HCT116 (cell line): ENCODE measurements at regions not wholly inside any gene's neighbourhood (a gene's known extent, or its start where the extent isn't known, plus 50 kb on each side); places are given as distances from the start of the nearest gene placed in this dataset.

Experiments
- ATF3 ChIP-seq: IDR thresholded peaks from 2 replicates; pipeline ENCODE4 v1.6.1; 2012
- CTCF ChIP-seq, 3 experiments: fragments of 200-600 bp in 1 of 3; sonication (generic) in 1 of 3; IDR thresholded peaks in 2 of 3; conservative IDR thresholded peaks in 1 of 3; 2 replicates each; pipeline ENCODE4 v1.5.1; 2012 to 2017; ENCODE audit warnings: low read depth in 2 of 3, low read length in 2 of 3, antibody characterized with exemption in 1 of 3, borderline replicate concordance in 1 of 3, control low read depth in 1 of 3, mild to moderate bottlenecking in 1 of 3, mixed read lengths in 1 of 3, mixed run types in 1 of 3, moderate library complexity in 1 of 3; ENCODE audit not compliant: insufficient read depth in 1 of 3
- EGR1 ChIP-seq: IDR thresholded peaks from 2 replicates; pipeline ENCODE4 v1.6.1; 2012; ENCODE audit warnings: low read depth
- EZH2 ChIP-seq: fragments of 200-600 bp; sonication (generic); IDR thresholded peaks from 2 replicates; pipeline ENCODE4 v1.6.1; 2017; ENCODE audit warnings: antibody characterized with exemption, mixed run types
- MAX ChIP-seq: IDR thresholded peaks from 2 replicates; pipeline ENCODE4 v1.6.1; 2012
- POLR2A ChIP-seq: IDR thresholded peaks from 2 replicates; pipeline ENCODE4 v1.7.0; 2011; ENCODE audit warnings: borderline replicate concordance; ENCODE audit not compliant: insufficient read depth, insufficient read length; ENCODE audit errors: extremely low read depth
- POLR2AphosphoS5 ChIP-seq: IDR thresholded peaks from 2 replicates; pipeline ENCODE4 v1.6.1; 2011; ENCODE audit warnings: mild to moderate bottlenecking, low read depth, low read length, moderate library complexity
- SP1 ChIP-seq: IDR thresholded peaks from 2 replicates; pipeline ENCODE4 v1.6.1; 2012; ENCODE audit warnings: low read depth
- YY1 ChIP-seq: IDR thresholded peaks from 2 replicates; pipeline ENCODE4 v1.6.1; 2011; ENCODE audit warnings: low read length, low read depth, moderate library complexity, mild to moderate bottlenecking; ENCODE audit not compliant: insufficient replicate concordance; ENCODE audit errors: extremely low read depth

- no peak for TF ChIP-seq POLR2A
- no peak for TF ChIP-seq YY1
- no peak for TF ChIP-seq SP1
- TF ChIP-seq CTCF (IDR thresholded peaks at IDR 0.05 in 2 of 3, conservative IDR thresholded peaks at IDR 0.05 in 1 of 3; ENCODE audit: borderline replicate concordance in 1 of 3, insufficient read depth in 1 of 3, low read depth in 2 of 3, low read length in 2 of 3), result peak; percentile 10 to 44 (median 34); a peak in 5 of 6 replicates
- no peak for TF ChIP-seq ATF3
- no peak for TF ChIP-seq EZH2
- no peak for TF ChIP-seq MAX
- TF ChIP-seq POLR2AphosphoS5, result no peak
- no peak for TF ChIP-seq EGR1
Observed at GRCh38 chr7:104267701-104268368, 60.0 kb upstream of the ORC5 start.
